Esophagus (tissue), 2 donors: ENCODE measurements at regions not wholly inside any gene's neighbourhood (a gene's known extent, or its start where the extent isn't known, plus 50 kb on each side); places are given as distances from the start of the nearest gene placed in this dataset.
"Not testable (repeated sequence)": the region's sequence is repeated elsewhere in the genome, so short reads cannot be mapped to it uniquely, and the experiment has no call there.

Experiments used
- H3K27ac ChIP-seq, 2 donors: one replicate each; pipeline ENCODE4 v1.5.1; 2013; ENCODE audit warnings: low read depth in 2 of 2, mild to moderate bottlenecking in 2 of 2, inconsistent platforms in 1 of 2, low read length in 1 of 2, moderate library complexity in 1 of 2
- H3K27me3 ChIP-seq, 2 donors: one replicate each; pipeline ENCODE4 v1.6.1; 2013; ENCODE audit warnings: low read length in 2 of 2, control low read depth in 1 of 2, mild to moderate bottlenecking in 1 of 2; ENCODE audit not compliant: insufficient read depth in 2 of 2, control insufficient read depth in 1 of 2
- H3K36me3 ChIP-seq, 2 donors: one replicate each; pipeline ENCODE4 v1.6.1; 2013; ENCODE audit warnings: low read length in 1 of 2; ENCODE audit not compliant: control insufficient read depth in 2 of 2, insufficient read depth in 2 of 2
- H3K4me1 ChIP-seq, 2 donors: one replicate each; pipeline ENCODE4 v1.6.1; 2013; ENCODE audit warnings: low read length in 1 of 2; ENCODE audit not compliant: control insufficient read depth in 2 of 2, insufficient read depth in 2 of 2
- H3K4me3 ChIP-seq, 2 donors: one replicate each; pipeline ENCODE4 v1.5.1; 2013; ENCODE audit warnings: low read length in 2 of 2, mild to moderate bottlenecking in 2 of 2, low read depth in 1 of 2, moderate library complexity in 1 of 2
- H3K9me3 ChIP-seq, 2 donors: one replicate each; pipeline ENCODE4 v1.6.1; 2013; ENCODE audit warnings: mild to moderate bottlenecking in 2 of 2, low read depth in 1 of 2, low read length in 1 of 2, moderate library complexity in 1 of 2; ENCODE audit not compliant: control insufficient read depth in 2 of 2, insufficient read depth in 1 of 2
- WGBS, 2 donors: extraction: QIAGEN DNeasy Blood & Tissue Kit; methylation state at CpG; one replicate each; pipeline ENCODE4 v1.1.7; 2013; 5-methylcytosine and 5-hydroxymethylcytosine counted together
- donor health status: healthy with polysubstance abuse.
- donor health status: Bipolar disorder and iron deficiency.

- Histone ChIP-seq H3K36me3 (no peaks in the 10 kb centered on the region), H3K27me3 (no peaks in the 10 kb centered on the region)
- 80 to 89% methylated on average over 2 of the region's 2 CpGs for WGBS, 2 donors
These were observed 98.3 kb upstream of the UGP2 start for GRCh38 chr2:63743170-63743981.

DNA sequence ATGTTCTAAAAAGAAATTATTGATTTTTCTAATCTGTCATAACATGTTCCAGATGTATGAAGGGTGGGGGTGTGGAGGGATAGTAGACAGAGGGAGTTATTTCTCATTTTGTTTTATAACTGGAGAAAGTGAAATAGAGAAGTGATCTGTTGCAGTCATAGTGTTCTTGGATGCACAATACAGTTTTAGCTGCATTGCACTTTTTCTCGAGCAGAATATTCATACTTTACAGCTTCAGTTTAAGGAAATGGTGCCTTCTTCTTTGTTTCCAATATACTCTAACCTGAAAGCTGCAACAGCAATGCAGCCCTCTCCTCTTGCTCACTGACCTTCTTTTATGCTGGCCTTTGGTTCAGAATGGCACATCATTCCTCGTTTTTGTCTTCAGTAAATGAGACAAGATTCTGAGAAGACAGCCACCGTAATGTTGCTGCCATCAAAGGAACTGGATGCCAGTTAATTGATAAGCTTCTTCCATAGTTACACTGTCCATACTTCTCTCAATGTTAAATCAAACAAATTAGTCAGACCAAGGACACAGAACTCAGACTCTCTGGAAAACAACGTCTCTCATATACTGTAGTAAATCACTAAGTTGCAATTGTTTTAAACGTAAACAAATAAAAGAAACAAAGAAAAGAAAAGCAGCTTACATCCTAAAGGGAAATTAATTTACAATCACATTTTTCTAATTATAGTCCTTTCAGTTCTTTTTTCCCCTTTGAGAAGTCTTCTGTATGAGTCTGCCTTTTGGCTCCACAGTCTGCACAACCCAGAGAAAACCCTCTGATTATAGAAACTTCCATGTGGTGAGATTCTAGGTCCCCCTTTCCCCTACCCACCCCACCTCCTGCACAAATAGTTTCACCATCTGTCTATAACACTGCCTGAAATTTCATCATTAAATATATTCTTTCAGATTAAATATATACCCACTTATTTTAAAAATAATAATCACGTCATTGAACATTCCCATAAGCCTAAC lies 97.4 kb upstream of the UGP2 start:
- no peaks in the 10 kb centered on the region for H3K27me3 ChIP-seq
- H3K27ac ChIP-seq: no peak overlapping the region
- H3K36me3 ChIP-seq: no peaks in the 10 kb centered on the region
- no peaks in the 10 kb centered on the region for H3K9me3 ChIP-seq
- H3K4me1 ChIP-seq: no peaks in the 10 kb centered on the region
- no peak overlapping the region for H3K4me3 ChIP-seq
- 66 to 73% methylated on average over 6 of the region's 6 CpGs for WGBS, 2 donors

More at GRCh38 chr2:63743170-63743981, 98.3 kb upstream of the UGP2 start:
- H3K4me1 ChIP-seq: no peaks in the 10 kb centered on the region
- H3K4me3 ChIP-seq: no peak overlapping the region
- H3K9me3 ChIP-seq: no peaks in the 10 kb centered on the region
- no peak overlapping the region for H3K27ac ChIP-seq

DNA sequence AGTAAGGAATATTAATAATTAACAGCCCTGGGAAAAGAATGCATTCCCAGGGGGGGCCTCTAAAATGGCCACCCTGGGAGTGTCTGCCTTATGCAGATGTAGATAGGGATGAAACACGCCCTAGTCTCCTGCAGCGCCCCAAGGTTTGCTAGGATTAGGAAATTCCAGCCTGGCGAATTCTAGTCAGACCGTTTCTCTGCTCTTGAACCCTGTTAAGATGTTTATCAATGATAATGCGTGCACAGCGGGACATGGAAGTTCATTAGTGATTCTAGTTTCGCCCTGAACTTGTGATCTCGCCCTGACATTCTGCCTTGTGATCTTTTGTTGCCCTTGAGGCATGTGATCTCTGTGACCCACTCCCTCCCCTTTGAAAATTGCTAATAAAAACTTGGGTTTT lies 95.1 kb upstream of the UGP2 start:
- not testable (repeated sequence) for H3K4me1 ChIP-seq, H3K4me3 ChIP-seq, H3K36me3 ChIP-seq, H3K27ac ChIP-seq, H3K27me3 ChIP-seq, H3K9me3 ChIP-seq
- WGBS, 2 donors: 87 to 94% methylated on average over 8 of the region's 8 CpGs

DNA sequence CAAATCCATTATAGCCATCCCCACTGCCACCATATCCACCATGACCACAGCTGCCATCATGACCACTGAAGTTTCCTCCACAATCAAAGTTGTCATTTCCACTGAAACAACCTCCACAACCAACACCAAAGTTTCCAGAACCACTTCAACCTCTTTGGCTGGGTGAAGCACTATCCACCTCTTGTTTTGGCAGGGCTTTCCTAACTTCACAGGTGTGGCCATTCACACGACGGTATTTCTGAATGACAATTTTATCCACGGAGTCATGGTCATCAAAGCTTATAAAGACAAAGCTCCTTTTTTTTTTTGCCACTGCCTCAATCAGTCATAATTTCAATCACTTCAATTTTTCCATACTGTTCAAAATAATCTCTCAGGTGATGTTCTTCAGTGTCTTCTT lies 89.8 kb upstream of the UGP2 start:
- no peaks in the 10 kb centered on the region for H3K27me3 ChIP-seq
- H3K36me3 ChIP-seq: no peaks in the 10 kb centered on the region
- no peaks in the 10 kb centered on the region for H3K4me1 ChIP-seq
- no peak overlapping the region for H3K4me3 ChIP-seq
- H3K27ac ChIP-seq: no peak overlapping the region
- WGBS, 2 donors: 83 to 91% methylated on average over 3 of the region's 3 CpGs
- H3K9me3 ChIP-seq: no peaks in the 10 kb centered on the region

- Histone ChIP-seq H3K27me3 (no peaks in the 10 kb centered on the region), H3K9me3 (no peaks in the 10 kb centered on the region), H3K4me1 (no peaks in the 10 kb centered on the region), H3K36me3 (no peaks in the 10 kb centered on the region), H3K27ac (no peak overlapping the region), H3K4me3 (no peak overlapping the region)
- 71 to 78% methylated on average over 6 of the region's 6 CpGs for WGBS, 2 donors
These were observed 86.5 kb upstream of the UGP2 start for GRCh38 chr2:63755216-63755615.

- Histone ChIP-seq H3K4me3 (no peak overlapping the region), H3K27ac (no peak overlapping the region), H3K4me1 (no peaks in the 10 kb centered on the region), H3K9me3 (peaks cover 0 to 2% of the 10 kb centered on the region in 2 donors), H3K36me3 (no peaks in the 10 kb centered on the region), H3K27me3 (no peaks in the 10 kb centered on the region)
These were observed 85.7 kb upstream of the UGP2 start for GRCh38 chr2:63755965-63756364.

- WGBS, 2 donors: 59% methylated on average over 4 of the region's 4 CpGs
- no peak overlapping the region for H3K4me3 ChIP-seq
- H3K36me3 ChIP-seq: no peaks in the 10 kb centered on the region
- H3K9me3 ChIP-seq: peaks cover 0 to 2% of the 10 kb centered on the region in 2 donors
- H3K4me1 ChIP-seq: no peaks in the 10 kb centered on the region
- no peak overlapping the region for H3K27ac ChIP-seq
- no peaks in the 10 kb centered on the region for H3K27me3 ChIP-seq
These were observed 78.2 kb upstream of the UGP2 start for GRCh38 chr2:63763391-63763941.

DNA sequence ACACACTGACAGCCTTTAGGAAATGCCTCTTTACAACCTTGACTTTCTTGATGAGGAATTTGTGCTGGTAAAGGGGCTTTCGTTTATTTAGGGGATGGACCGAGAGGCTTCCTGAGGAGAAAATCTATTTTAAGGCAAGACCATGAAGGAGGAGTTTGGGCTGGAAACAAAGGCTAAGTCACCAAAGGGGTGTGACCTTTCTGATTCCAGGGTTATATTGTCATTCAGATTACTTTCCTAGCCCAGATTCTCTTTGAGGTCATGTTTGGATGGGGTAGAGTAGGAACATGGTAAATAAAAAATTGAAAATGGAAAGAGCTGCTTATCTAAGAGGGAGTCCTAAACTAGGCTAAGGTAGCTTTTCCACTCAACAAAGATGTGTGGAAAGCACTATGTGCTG lies 77.1 kb upstream of the UGP2 start:
- no peak overlapping the region for H3K27ac ChIP-seq
- no peaks in the 10 kb centered on the region for H3K36me3 ChIP-seq
- no peaks in the 10 kb centered on the region for H3K27me3 ChIP-seq
- H3K4me3 ChIP-seq: no peak overlapping the region
- 51 to 68% methylated on average over 2 of the region's 2 CpGs for WGBS, 2 donors
- H3K4me1 ChIP-seq: no peaks in the 10 kb centered on the region
- peaks cover 0 to 2% of the 10 kb centered on the region in 2 donors for H3K9me3 ChIP-seq

- H3K36me3 ChIP-seq: no peaks in the 10 kb centered on the region
- no peak overlapping the region for H3K4me3 ChIP-seq
- H3K4me1 ChIP-seq: no peaks in the 10 kb centered on the region
- H3K27ac ChIP-seq: no peak overlapping the region
- H3K9me3 ChIP-seq: peaks cover 0 to 2% of the 10 kb centered on the region in 2 donors
- H3K27me3 ChIP-seq: no peaks in the 10 kb centered on the region
- WGBS, 2 donors: 60 to 65% methylated on average over 2 of the region's 2 CpGs
These were observed 76.6 kb upstream of the UGP2 start for GRCh38 chr2:63765117-63765516.
